HL-60 (cell line): ENCODE measurements at regions not wholly inside any gene's neighbourhood (a gene's known extent, or its start where the extent isn't known, plus 50 kb on each side); places are given as distances from the start of the nearest gene placed in this dataset.

Experiments
- DNase-seq, 2 experiments: peaks; one replicate each; pipeline ENCODE4 v3.0.0-alpha.2; 2010 to 2020; ENCODE audit warnings: low read depth in 1 of 2, low spot score in 1 of 2
- H3K27ac ChIP-seq: fragments of 250-450 bp; sonication (Bioruptor Pico); replicated peaks from 2 replicates; pipeline ENCODE4 v1.5.1; 2020; ENCODE audit warnings: mild to moderate bottlenecking, moderate library complexity
- H3K27me3 ChIP-seq: fragments of 250-450 bp; sonication (Bioruptor Pico); 2 replicates; pipeline ENCODE4 v1.5.1; 2021; ENCODE audit warnings: mild to moderate bottlenecking, moderate library complexity; ENCODE audit not compliant: insufficient read depth, poor library complexity, severe bottlenecking
- H3K4me3 ChIP-seq: replicated peaks from 2 replicates; pipeline ENCODE4 v1.5.1; 2011; ENCODE audit warnings: mild to moderate bottlenecking, control low read depth, low read length; ENCODE audit not compliant: insufficient read depth
- GABPA ChIP-seq: IDR thresholded peaks from 2 replicates; pipeline ENCODE4 v1.6.1; 2012; ENCODE audit warnings: low read depth
- POLR2AphosphoS5 ChIP-seq: IDR thresholded peaks from 2 replicates; pipeline ENCODE4 v1.6.1; 2012; ENCODE audit warnings: low read depth
- SPI1 ChIP-seq: IDR thresholded peaks from 2 replicates; pipeline ENCODE4 v1.6.1; 2012; ENCODE audit warnings: low read depth, mild to moderate bottlenecking, borderline replicate concordance
- TF ChIP-seq, protein P1 (sequence below): IDR thresholded peaks from one replicate; pipeline ENCODE4 v1.5.1; 2011; ENCODE audit warnings: low read length, control low read depth, inconsistent platforms; ENCODE audit not compliant: insufficient read depth
- TF ChIP-seq, protein P2 (sequence below): IDR thresholded peaks from 2 replicates; pipeline ENCODE4 v1.6.1; 2012; ENCODE audit warnings: low read depth; ENCODE audit not compliant: insufficient replicate concordance

DNA sequence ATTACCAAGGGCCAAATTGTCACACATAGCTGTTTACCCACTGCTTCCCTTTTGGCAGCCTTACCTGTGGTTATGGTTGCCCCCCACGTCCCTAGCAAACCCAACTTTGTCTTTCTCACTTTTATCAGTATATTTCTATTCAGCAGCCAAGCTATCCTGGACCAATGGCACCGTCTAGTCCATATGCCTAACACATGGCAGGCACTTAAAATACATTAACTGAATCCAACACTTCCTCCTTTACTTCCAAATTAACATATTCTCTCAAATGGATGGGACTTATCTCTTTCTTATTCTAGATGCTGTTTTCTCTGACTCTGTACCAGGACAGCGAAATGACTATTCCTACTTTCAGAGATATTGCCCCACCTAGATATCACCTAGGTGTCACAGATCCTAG is 50.9 kb upstream of the SLC44A1 start:
- Histone ChIP-seq H3K27ac (peak overlapping the region; percentile 82), H3K4me3 (no peak overlapping the region), H3K27me3 (no peaks in the 10 kb centered on the region)
- DNase-seq, result no peak
- peak; percentile 70; the same call in 1 of the 2 replicates for TF ChIP-seq SPI1
- TF ChIP-seq POLR2AphosphoS5, result no peak

DNA sequence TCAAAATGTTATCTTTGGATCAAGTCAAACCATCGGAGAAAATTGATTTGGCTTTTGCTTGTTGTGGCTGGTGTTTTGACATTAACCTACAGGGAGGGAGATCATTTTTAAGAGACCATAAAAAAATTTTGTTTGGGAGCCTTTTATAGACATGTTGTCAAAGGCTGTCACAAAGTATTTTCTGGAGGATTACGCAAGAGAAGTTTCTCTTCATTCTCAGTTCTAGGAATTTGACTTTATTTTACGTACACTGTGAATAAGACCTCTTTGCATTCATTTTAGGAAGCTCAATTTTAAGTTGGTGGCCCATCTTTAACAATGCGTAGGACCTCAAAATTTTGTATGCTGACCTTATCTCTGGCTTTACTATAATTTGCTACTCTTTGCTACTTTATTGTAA is 50.2 kb upstream of the SLC44A1 start:
- Histone ChIP-seq H3K4me3 (no peak overlapping the region), H3K27ac (peak overlapping the region; percentile 82), H3K27me3 (no peaks in the 10 kb centered on the region)
- DNase-seq, result no peak
- TF ChIP-seq POLR2AphosphoS5 (no peak), SPI1 (no peak), GABPA (no peak)
- TF ChIP-seq, protein P1, sequence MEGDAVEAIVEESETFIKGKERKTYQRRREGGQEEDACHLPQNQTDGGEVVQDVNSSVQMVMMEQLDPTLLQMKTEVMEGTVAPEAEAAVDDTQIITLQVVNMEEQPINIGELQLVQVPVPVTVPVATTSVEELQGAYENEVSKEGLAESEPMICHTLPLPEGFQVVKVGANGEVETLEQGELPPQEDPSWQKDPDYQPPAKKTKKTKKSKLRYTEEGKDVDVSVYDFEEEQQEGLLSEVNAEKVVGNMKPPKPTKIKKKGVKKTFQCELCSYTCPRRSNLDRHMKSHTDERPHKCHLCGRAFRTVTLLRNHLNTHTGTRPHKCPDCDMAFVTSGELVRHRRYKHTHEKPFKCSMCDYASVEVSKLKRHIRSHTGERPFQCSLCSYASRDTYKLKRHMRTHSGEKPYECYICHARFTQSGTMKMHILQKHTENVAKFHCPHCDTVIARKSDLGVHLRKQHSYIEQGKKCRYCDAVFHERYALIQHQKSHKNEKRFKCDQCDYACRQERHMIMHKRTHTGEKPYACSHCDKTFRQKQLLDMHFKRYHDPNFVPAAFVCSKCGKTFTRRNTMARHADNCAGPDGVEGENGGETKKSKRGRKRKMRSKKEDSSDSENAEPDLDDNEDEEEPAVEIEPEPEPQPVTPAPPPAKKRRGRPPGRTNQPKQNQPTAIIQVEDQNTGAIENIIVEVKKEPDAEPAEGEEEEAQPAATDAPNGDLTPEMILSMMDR, result no peak
- TF ChIP-seq, protein P2, sequence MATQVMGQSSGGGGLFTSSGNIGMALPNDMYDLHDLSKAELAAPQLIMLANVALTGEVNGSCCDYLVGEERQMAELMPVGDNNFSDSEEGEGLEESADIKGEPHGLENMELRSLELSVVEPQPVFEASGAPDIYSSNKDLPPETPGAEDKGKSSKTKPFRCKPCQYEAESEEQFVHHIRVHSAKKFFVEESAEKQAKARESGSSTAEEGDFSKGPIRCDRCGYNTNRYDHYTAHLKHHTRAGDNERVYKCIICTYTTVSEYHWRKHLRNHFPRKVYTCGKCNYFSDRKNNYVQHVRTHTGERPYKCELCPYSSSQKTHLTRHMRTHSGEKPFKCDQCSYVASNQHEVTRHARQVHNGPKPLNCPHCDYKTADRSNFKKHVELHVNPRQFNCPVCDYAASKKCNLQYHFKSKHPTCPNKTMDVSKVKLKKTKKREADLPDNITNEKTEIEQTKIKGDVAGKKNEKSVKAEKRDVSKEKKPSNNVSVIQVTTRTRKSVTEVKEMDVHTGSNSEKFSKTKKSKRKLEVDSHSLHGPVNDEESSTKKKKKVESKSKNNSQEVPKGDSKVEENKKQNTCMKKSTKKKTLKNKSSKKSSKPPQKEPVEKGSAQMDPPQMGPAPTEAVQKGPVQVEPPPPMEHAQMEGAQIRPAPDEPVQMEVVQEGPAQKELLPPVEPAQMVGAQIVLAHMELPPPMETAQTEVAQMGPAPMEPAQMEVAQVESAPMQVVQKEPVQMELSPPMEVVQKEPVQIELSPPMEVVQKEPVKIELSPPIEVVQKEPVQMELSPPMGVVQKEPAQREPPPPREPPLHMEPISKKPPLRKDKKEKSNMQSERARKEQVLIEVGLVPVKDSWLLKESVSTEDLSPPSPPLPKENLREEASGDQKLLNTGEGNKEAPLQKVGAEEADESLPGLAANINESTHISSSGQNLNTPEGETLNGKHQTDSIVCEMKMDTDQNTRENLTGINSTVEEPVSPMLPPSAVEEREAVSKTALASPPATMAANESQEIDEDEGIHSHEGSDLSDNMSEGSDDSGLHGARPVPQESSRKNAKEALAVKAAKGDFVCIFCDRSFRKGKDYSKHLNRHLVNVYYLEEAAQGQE, result no peak
